Gastroesophageal sphincter (tissue), 4 donors: ENCODE measurements at regions not wholly inside any gene's neighbourhood (a gene's known extent, or its start where the extent isn't known, plus 50 kb on each side); places are given as distances from the start of the nearest gene placed in this dataset.

Source experiments
- ATAC-seq: fragments of 150-250 bp; one replicate; pipeline ENCODE4 v1.9.1; 2016; ENCODE audit warnings: mild to moderate bottlenecking, moderate library complexity
- H3K27ac ChIP-seq, 4 donors: fragments of 200-600 bp; sonication (generic) in 3 of 4; 1 replicate in 3 of 4; 2 replicates in 1 of 4; pipeline ENCODE4 v1.5.1; 2016 to 2019
- H3K27me3 ChIP-seq: fragments of 200-600 bp; sonication (generic); one replicate; pipeline ENCODE4 v1.5.1; 2019
- H3K36me3 ChIP-seq, 2 donors: fragments of 200-600 bp; sonication (generic); one replicate each; pipeline ENCODE4 v1.5.1; 2019; ENCODE audit warnings: control low read depth in 1 of 2
- H3K4me1 ChIP-seq, 3 donors: fragments of 200-600 bp; sonication (generic); 1 replicate in 2 of 3; 2 replicates in 1 of 3; pipeline ENCODE4 v1.5.1; 2016 to 2019; ENCODE audit warnings: control low read depth in 2 of 3
- H3K4me3 ChIP-seq, 2 donors: fragments of 200-600 bp; sonication (generic); one replicate each; pipeline ENCODE4 v1.5.1; 2019; ENCODE audit warnings: mild to moderate bottlenecking in 1 of 2, moderate library complexity in 1 of 2
- H3K9me3 ChIP-seq, 3 donors: fragments of 200-600 bp; sonication (generic); one replicate each; pipeline ENCODE4 v1.5.1; 2017 to 2019; ENCODE audit warnings: control low read depth in 2 of 3
- EP300 ChIP-seq: sonication (generic); formaldehyde crosslinking; IDR thresholded peaks from one replicate; pipeline ENCODE4 v1.6.1; 2017; ENCODE audit warnings: antibody characterized with exemption, mild to moderate bottlenecking
- POLR2A ChIP-seq, 2 donors: fragments of 450-650 bp; IDR thresholded peaks; one replicate each; pipeline ENCODE4 v1.6.1; 2017; ENCODE audit warnings: antibody characterized with exemption in 2 of 2, mild to moderate bottlenecking in 2 of 2, moderate library complexity in 1 of 2
- POLR2AphosphoS5 ChIP-seq: sonication (generic); formaldehyde crosslinking; IDR thresholded peaks from one replicate; pipeline ENCODE4 v1.6.1; 2017; ENCODE audit warnings: antibody characterized with exemption
- WGBS, 2 donors: methylation state at CpG; one replicate each; pipeline ENCODE4 v1.1.5; 2018; ENCODE audit warnings: low coverage in 1 of 2; 5-methylcytosine and 5-hydroxymethylcytosine counted together
- TF ChIP-seq, protein P1 (sequence below), 4 experiments: fragments of 200-600 bp in 2 of 4; fragments of 450-650 bp in 2 of 4; sonication (generic) in 1 of 4; IDR thresholded peaks; one replicate each; pipeline ENCODE4 v1.5.1; 2017 to 2019; ENCODE audit warnings: antibody characterized with exemption in 4 of 4, mild to moderate bottlenecking in 2 of 4, moderate library complexity in 2 of 4

DNA sequence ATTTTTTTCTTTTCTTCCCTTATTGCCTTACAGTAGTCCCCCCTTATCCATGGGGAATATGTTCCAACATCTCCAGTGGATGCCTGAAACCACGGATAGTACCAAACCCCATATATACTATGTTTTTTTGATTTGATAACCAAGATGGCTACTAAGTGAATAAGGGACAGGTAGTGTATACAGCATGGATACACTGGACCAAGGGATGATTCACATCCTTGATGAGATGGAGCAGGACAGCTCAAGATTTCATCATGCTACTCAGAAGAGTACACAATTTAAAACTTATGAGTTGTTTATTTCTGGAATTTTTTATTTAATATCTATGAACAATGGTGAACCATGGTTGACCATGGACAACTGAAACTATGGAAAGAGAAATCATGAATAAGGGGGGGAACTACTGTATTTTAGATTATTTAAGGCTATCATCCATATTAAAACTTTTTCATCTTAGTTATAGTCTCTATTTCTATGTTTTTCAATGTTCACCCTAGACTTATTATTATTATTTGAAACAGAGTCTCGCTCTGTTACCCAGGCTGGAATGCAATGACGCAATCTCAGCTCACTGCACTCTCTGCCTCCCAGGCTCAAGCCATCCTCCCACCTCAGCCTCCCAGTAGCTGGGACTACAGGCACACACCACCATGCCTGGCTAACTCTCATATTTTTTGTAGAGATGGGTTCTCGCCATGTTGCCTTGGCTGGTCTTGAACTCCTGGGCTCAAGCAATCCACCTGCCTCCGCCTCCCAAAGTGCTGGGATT, 188.0 kb upstream of the PELI2 start:
- Histone ChIP-seq H3K27ac (no peak overlapping the region), H3K27me3 (no peaks in the 10 kb centered on the region), H3K4me1 (no peaks in the 10 kb centered on the region), H3K36me3 (no peaks in the 10 kb centered on the region), H3K9me3 (peaks cover 0 to 11% (median 0%) of the 10 kb centered on the region in 3 donors), H3K4me3 (no peak overlapping the region)
- TF ChIP-seq POLR2AphosphoS5 (no peak), POLR2A (IDR thresholded peaks at IDR 0.05) (no peak), EP300 (no peak)
- TF ChIP-seq, protein P1, sequence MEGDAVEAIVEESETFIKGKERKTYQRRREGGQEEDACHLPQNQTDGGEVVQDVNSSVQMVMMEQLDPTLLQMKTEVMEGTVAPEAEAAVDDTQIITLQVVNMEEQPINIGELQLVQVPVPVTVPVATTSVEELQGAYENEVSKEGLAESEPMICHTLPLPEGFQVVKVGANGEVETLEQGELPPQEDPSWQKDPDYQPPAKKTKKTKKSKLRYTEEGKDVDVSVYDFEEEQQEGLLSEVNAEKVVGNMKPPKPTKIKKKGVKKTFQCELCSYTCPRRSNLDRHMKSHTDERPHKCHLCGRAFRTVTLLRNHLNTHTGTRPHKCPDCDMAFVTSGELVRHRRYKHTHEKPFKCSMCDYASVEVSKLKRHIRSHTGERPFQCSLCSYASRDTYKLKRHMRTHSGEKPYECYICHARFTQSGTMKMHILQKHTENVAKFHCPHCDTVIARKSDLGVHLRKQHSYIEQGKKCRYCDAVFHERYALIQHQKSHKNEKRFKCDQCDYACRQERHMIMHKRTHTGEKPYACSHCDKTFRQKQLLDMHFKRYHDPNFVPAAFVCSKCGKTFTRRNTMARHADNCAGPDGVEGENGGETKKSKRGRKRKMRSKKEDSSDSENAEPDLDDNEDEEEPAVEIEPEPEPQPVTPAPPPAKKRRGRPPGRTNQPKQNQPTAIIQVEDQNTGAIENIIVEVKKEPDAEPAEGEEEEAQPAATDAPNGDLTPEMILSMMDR (IDR thresholded peaks at IDR 0.05): no peak
- WGBS, 2 donors: 92 to 97% methylated on average over 4 of the region's 5 CpGs
- ATAC-seq: no peak

DNA sequence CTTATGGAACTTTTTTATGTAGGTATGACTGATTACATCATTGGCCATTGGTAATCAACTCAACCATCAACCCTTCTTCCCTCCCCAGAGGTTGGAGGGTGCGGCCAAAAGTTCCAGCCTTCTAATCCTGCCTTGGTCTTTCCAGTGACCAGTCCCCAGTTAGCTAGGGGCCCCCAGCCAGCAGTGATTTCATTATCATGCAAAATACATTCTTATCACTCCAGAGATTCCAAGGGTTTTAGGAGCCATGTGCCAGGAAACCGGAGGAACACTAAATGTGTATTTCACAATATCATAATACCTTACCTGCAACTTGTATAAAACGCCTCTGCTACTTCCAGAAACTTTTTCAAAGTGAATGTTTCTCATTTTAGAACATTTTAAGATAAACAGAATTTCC, 181.5 kb upstream of the PELI2 start:
- H3K36me3 ChIP-seq: no peaks in the 10 kb centered on the region
- 46 to 60% methylated on average over 2 to 3 of the region's 3 CpGs for WGBS, 2 donors
- TF ChIP-seq EP300 (no peak), POLR2AphosphoS5 (no peak), POLR2A (IDR thresholded peaks at IDR 0.05) (no peak)
- TF ChIP-seq, protein P1 (IDR thresholded peaks at IDR 0.05): no peak
- no peak overlapping the region for H3K4me3 ChIP-seq
- H3K4me1 ChIP-seq: peaks cover 0 to 4% (median 0%) of the 10 kb centered on the region in 3 donors
- no peak for ATAC-seq
- H3K27ac ChIP-seq: no peak overlapping the region
- peaks cover 0 to 11% (median 0%) of the 10 kb centered on the region in 3 donors for H3K9me3 ChIP-seq
- H3K27me3 ChIP-seq: no peaks in the 10 kb centered on the region

DNA sequence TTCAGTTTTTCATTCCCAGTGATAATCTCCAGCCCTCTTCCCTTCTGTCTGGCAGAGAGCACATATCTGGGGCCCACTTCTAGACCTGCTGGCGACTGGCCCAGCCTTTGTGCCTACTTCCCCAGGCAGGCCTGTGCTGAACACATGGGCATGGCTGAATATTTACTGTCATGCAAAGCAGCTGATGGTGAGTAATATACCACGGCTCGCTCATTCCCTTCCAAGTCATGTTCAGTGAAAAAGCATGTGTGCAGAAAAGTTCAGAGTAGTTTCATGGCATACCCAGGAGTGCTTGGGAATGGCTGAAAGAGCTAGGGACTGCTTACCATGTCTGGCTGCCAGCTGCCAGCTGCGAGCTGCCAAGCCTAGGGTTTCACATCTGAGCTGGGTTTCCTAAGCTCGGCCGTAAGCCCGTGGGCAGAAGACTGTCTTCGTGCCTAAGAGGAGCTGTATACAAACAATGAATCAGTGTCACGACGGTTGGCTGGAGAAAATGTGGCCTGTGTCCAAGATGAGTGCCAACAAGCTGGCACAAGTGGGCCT, 179.9 kb upstream of the PELI2 start:
- TF ChIP-seq POLR2AphosphoS5: peak; percentile 33
- no peak for TF ChIP-seq POLR2A (IDR thresholded peaks at IDR 0.05)
- Histone ChIP-seq H3K27me3 (no peaks in the 10 kb centered on the region), H3K27ac (no peak overlapping the region), H3K4me1 (peaks cover 0 to 4% (median 0%) of the 10 kb centered on the region in 3 donors), H3K4me3 (no peak overlapping the region), H3K9me3 (peaks cover 0 to 11% (median 0%) of the 10 kb centered on the region in 3 donors), H3K36me3 (no peaks in the 10 kb centered on the region)
- 63% methylated on average over 5 of the region's 10 CpGs; no CpG with 5 or more reads in 1 of the 2 donors for WGBS, 2 donors
- no peak for ATAC-seq

DNA sequence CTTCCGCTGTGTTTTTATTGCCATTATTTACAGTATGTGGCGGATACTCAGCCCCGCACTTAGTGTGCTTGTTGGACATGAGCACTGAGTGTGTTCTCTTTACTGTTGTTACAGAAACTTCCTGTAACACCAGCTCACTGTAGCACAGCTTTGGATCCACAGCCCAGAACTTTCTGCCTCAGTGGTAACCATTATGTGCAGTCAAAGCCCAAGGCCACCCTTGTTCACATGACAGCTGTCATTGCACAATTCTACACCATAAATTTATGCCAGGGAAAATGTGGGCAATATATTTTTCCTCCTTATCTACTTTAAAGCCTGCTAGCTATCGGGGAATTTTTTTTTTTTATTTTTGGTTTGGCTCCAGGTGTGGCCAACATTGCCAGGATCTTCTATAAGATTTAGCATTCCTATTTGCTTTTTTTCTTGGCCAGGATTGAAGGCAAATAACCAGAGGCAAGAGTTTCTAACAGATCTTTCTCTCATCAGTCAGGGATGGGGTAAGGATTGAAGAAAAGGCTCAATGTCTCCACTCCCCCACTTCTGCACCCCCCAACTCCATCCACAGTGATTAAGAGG, 176.0 kb upstream of the PELI2 start:
- Histone ChIP-seq H3K27me3 (no peaks in the 10 kb centered on the region), H3K9me3 (no peaks in the 10 kb centered on the region), H3K36me3 (no peaks in the 10 kb centered on the region), H3K27ac (no peak overlapping the region), H3K4me1 (peaks cover 0 to 4% (median 0%) of the 10 kb centered on the region in 3 donors), H3K4me3 (no peak overlapping the region)
- WGBS, 2 donors: 38 to 47% methylated on average over 4 of the region's 4 CpGs
- TF ChIP-seq POLR2AphosphoS5: no peak
- TF ChIP-seq, protein P1 (IDR thresholded peaks at IDR 0.05): no peak
- no peak for TF ChIP-seq EP300
- TF ChIP-seq POLR2A (IDR thresholded peaks at IDR 0.05): no peak
- no peak for ATAC-seq

DNA sequence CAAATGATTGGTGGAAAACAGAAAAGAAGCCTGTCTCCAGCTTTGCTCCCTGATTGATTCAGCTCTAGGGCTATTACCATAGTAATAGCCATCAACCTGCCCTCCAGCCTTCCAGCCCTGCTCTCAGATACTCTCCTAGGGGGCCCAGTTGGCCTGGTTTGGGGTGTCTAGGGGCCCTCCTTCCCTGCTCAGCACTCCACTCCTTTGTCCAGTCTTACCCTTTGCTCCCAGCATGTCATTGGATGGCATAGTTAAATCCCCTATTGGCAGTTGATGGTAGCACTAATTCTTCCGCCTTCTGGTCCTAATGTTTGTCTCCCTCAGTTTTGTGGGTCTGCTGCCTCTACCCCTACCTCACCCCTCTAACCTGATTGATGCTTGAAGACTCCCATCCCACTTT, 175.4 kb upstream of the PELI2 start:
- H3K4me1 ChIP-seq: peaks cover 0 to 4% (median 0%) of the 10 kb centered on the region in 3 donors
- H3K27me3 ChIP-seq: no peaks in the 10 kb centered on the region
- no peak for ATAC-seq
- TF ChIP-seq, protein P1 (IDR thresholded peaks at IDR 0.05): no peak
- TF ChIP-seq POLR2A (IDR thresholded peaks at IDR 0.05) (no peak), POLR2AphosphoS5 (no peak), EP300 (no peak)
- WGBS, 2 donors: 100% methylated on average over 1 of the region's 1 CpG
- no peak overlapping the region for H3K27ac ChIP-seq
- no peaks in the 10 kb centered on the region for H3K36me3 ChIP-seq
- no peak overlapping the region for H3K4me3 ChIP-seq
- H3K9me3 ChIP-seq: no peaks in the 10 kb centered on the region
